Body of pancreas (tissue), 4 donors: ENCODE measurements at regions not wholly inside any gene's neighbourhood (a gene's known extent, or its start where the extent isn't known, plus 50 kb on each side); places are given as distances from the start of the nearest gene placed in this dataset.

Experiments used
- ATAC-seq: fragments of 150-250 bp; one replicate; pipeline ENCODE4 v1.9.1; 2016
- DNase-seq, 4 donors: peaks; one replicate each; pipeline ENCODE4 v3.0.0-alpha.2; 2019
- H3K27ac ChIP-seq, 4 donors: fragments of 200-600 bp; sonication (generic); 1 replicate in 3 of 4; 2 replicates in 1 of 4; pipeline versions ENCODE4 v1.5.1 to v1.6.1; 2016 to 2019; ENCODE audit warnings: mild to moderate bottlenecking in 1 of 4, mixed read lengths in 1 of 4, moderate library complexity in 1 of 4
- H3K27me3 ChIP-seq, 2 donors: fragments of 200-600 bp; sonication (generic); one replicate each; pipeline ENCODE4 v1.6.0; 2016; ENCODE audit warnings: mild to moderate bottlenecking in 1 of 2
- H3K36me3 ChIP-seq, 2 donors: fragments of 200-600 bp; sonication (generic); replicated peaks in 1 of 2; 2 replicates each; pipeline ENCODE4 v1.5.1; 2016; ENCODE audit warnings: low read depth in 2 of 2; ENCODE audit not compliant: insufficient read depth in 1 of 2
- H3K4me1 ChIP-seq: fragments of 200-600 bp; sonication (generic); one replicate; pipeline ENCODE4 v1.6.0; 2016
- H3K4me3 ChIP-seq, 2 donors: fragments of 200-600 bp; sonication (generic); 1 replicate in 1 of 2; 2 replicates in 1 of 2; pipeline ENCODE4 v1.5.1; 2016 to 2019
- H3K9me3 ChIP-seq, 3 donors: fragments of 200-600 bp; sonication (generic); 1 replicate in 2 of 3; 2 replicates in 1 of 3; pipeline ENCODE4 v1.5.1; 2016
- POLR2A ChIP-seq, 3 donors: fragments of 450-650 bp; IDR thresholded peaks; one replicate each; pipeline ENCODE4 v1.6.1; 2016; ENCODE audit warnings: antibody characterized with exemption in 3 of 3, mild to moderate bottlenecking in 2 of 3
- WGBS, 2 donors: methylation state at CpG; one replicate each; pipeline ENCODE4 v1.1.5; 2017; 5-methylcytosine and 5-hydroxymethylcytosine counted together
- intact Hi-C: fragments of 100-400 bp; cut with DNase I; formaldehyde crosslinking; loops from one replicate; pipeline ENCODE4 v1.15.1; 2023
- TF ChIP-seq, protein P1 (sequence below), 7 experiments: fragments of 450-650 bp in 4 of 7; fragments of 200-600 bp in 3 of 7; sonication (generic) in 3 of 7; IDR thresholded peaks; one replicate each; pipeline ENCODE4 v1.5.1; 2016 to 2019; ENCODE audit warnings: antibody characterized with exemption in 7 of 7

DNA sequence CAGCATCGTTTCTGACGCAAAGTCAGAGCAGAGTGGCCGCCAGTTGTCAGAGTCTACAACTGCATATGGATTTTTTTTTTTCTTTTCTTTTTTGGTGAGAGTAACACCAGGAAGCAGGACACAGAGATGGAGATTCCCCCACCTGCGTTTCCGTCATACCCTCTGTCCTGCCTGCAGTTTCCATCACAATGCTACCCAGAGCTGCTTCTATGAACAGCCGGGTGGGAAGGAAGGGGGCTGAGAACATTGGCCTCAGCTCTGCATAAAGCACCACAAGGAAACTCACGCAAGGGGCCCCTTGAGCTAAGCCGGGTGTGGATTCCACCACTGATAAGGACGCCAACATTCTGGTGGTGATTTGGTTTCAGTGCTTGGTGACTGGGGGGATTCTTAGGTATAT, 183.5 kb upstream of the AFDN start:
- Histone ChIP-seq H3K27me3 (no peaks in the 10 kb centered on the region), H3K9me3 (no peaks in the 10 kb centered on the region), H3K4me1 (no peaks in the 10 kb centered on the region), H3K4me3 (no peak overlapping the region), H3K36me3 (no peaks in the 10 kb centered on the region), H3K27ac (no peak overlapping the region)
- TF ChIP-seq, protein P1, sequence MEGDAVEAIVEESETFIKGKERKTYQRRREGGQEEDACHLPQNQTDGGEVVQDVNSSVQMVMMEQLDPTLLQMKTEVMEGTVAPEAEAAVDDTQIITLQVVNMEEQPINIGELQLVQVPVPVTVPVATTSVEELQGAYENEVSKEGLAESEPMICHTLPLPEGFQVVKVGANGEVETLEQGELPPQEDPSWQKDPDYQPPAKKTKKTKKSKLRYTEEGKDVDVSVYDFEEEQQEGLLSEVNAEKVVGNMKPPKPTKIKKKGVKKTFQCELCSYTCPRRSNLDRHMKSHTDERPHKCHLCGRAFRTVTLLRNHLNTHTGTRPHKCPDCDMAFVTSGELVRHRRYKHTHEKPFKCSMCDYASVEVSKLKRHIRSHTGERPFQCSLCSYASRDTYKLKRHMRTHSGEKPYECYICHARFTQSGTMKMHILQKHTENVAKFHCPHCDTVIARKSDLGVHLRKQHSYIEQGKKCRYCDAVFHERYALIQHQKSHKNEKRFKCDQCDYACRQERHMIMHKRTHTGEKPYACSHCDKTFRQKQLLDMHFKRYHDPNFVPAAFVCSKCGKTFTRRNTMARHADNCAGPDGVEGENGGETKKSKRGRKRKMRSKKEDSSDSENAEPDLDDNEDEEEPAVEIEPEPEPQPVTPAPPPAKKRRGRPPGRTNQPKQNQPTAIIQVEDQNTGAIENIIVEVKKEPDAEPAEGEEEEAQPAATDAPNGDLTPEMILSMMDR (IDR thresholded peaks at IDR 0.05): no peak
- TF ChIP-seq POLR2A (IDR thresholded peaks at IDR 0.05): no peak
- DNase-seq: no peak
- ATAC-seq: no peak
- intact Hi-C loops: no loop called here
- 86% methylated on average over 9 of the region's 9 CpGs for WGBS, 2 donors

GRCh38 chr6:167643716-167644115, 183.0 kb upstream of the AFDN start:
- WGBS, 2 donors: 82 to 92% methylated on average over 9 to 10 of the region's 11 CpGs
- intact Hi-C loops: no loop called here

GRCh38 chr6:167644412-167645132, 182.1 kb upstream of the AFDN start:
- no peak overlapping the region for H3K27ac ChIP-seq
- no peak for TF ChIP-seq POLR2A (IDR thresholded peaks at IDR 0.05)
- TF ChIP-seq, protein P1 (IDR thresholded peaks at IDR 0.05): no peak
- DNase-seq: no peak
- intact Hi-C loops: no loop called here
- WGBS, 2 donors: 76 to 83% methylated on average over 13 to 21 of the region's 21 CpGs
- H3K36me3 ChIP-seq: no peaks in the 10 kb centered on the region
- no peaks in the 10 kb centered on the region for H3K9me3 ChIP-seq
- no peak overlapping the region for H3K4me3 ChIP-seq
- no peak for ATAC-seq
- H3K27me3 ChIP-seq: no peaks in the 10 kb centered on the region
- no peaks in the 10 kb centered on the region for H3K4me1 ChIP-seq

More at GRCh38 chr6:167643716-167644115, 183.0 kb upstream of the AFDN start:
- no peak overlapping the region for H3K27ac ChIP-seq
- H3K36me3 ChIP-seq: no peaks in the 10 kb centered on the region
- ATAC-seq: no peak
- H3K4me3 ChIP-seq: no peak overlapping the region
- H3K27me3 ChIP-seq: no peaks in the 10 kb centered on the region
- no peak for TF ChIP-seq POLR2A (IDR thresholded peaks at IDR 0.05)
- TF ChIP-seq, protein P1 (IDR thresholded peaks at IDR 0.05): no peak
- no peaks in the 10 kb centered on the region for H3K9me3 ChIP-seq
- H3K4me1 ChIP-seq: no peaks in the 10 kb centered on the region
- DNase-seq: no peak

DNA sequence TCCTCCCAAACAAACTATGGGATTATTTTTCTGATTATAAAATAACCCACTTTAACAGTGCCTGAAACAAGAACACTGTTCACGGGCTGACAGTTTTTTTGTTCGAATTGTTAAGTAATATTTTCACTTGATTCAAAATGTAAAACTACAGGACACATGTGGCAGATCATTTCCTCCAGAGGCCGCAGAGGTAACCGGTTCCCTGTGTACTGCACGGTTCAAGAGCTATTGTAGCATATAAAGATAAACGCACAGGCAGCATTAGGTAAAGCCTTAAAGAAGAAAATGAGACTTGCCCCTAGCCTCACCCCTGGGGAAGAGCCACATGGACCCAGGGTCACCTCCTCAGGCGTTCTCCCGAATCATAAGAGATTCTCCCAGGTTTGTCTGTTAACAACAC, 181.3 kb upstream of the AFDN start:
- DNase-seq (no peak), ATAC-seq (no peak)
- TF ChIP-seq, protein P1 (IDR thresholded peaks at IDR 0.05): no peak
- no peak for TF ChIP-seq POLR2A (IDR thresholded peaks at IDR 0.05)
- no peaks in the 10 kb centered on the region for H3K27me3 ChIP-seq
- H3K4me3 ChIP-seq: no peak overlapping the region
- 71 to 78% methylated on average over 8 of the region's 8 CpGs for WGBS, 2 donors
- no peaks in the 10 kb centered on the region for H3K9me3 ChIP-seq
- intact Hi-C loops: no loop called here
- H3K27ac ChIP-seq: no peak overlapping the region
- no peaks in the 10 kb centered on the region for H3K36me3 ChIP-seq
- H3K4me1 ChIP-seq: no peaks in the 10 kb centered on the region

DNA sequence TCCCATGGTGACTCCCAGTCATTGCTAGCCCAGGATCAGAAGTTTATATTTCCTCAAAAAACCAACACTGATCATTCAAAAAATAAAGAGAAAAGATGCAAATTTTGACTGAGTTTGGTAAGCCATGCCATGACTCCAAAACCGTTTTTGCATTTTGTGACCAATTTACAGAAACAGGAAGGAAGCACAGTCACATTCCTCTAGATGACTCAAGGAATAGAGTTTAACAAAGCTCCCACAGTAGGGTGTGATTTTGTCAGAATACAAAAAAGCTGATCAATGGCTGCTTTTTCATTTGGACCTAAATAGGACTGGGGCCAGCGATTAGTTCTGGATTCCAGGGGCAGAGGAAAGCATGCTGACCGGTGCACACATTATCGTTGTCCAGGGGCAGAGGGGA, 179.4 kb upstream of the AFDN start:
- Histone ChIP-seq H3K27me3 (no peaks in the 10 kb centered on the region), H3K4me1 (no peaks in the 10 kb centered on the region), H3K4me3 (no peak overlapping the region), H3K27ac (no peak overlapping the region), H3K36me3 (no peaks in the 10 kb centered on the region), H3K9me3 (no peaks in the 10 kb centered on the region)
- WGBS, 2 donors: 62 to 68% methylated on average over 4 of the region's 4 CpGs
- ATAC-seq (no peak), DNase-seq (no peak)
- TF ChIP-seq, protein P1 (IDR thresholded peaks at IDR 0.05): no peak
- no peak for TF ChIP-seq POLR2A (IDR thresholded peaks at IDR 0.05)
- intact Hi-C loops: no loop called here
